Activated T-cell treated with anti-CD3 and anti-CD28 coated beads for 48 hours (primary cell): ENCODE measurements at regions not wholly inside any gene's neighbourhood (a gene's known extent, or its start where the extent isn't known, plus 50 kb on each side); places are given as distances from the start of the nearest gene placed in this dataset.

ENCODE experiments used
- DNase-seq: peaks from one replicate; pipeline ENCODE4 v3.0.0-alpha.2; 2020; ENCODE audit warnings: low read depth

- no peak for DNase-seq
Observed at GRCh38 chrX:124836786-124837185, 482.9 kb upstream of the TEX13C start.

- DNase-seq: no peak
Observed at GRCh38 chrX:124842205-124842604, 477.5 kb upstream of the TEX13C start.

- no peak for DNase-seq
Observed at GRCh38 chrX:124860736-124861135, 458.9 kb upstream of the TEX13C start.

GRCh38 chrX:124862301-124862700, 457.4 kb upstream of the TEX13C start:
- no peak for DNase-seq

GRCh38 chrX:124863303-124863702, 456.4 kb upstream of the TEX13C start:
- no peak for DNase-seq

GRCh38 chrX:124887572-124887971, 432.1 kb upstream of the TEX13C start:
- DNase-seq: no peak

- DNase-seq: no peak
Observed at GRCh38 chrX:124895947-124896346, 423.7 kb upstream of the TEX13C start.

- DNase-seq: no peak
Observed at GRCh38 chrX:124902953-124903352, 416.7 kb upstream of the TEX13C start.

- DNase-seq: no peak
Observed at GRCh38 chrX:124910611-124911010, 409.1 kb upstream of the TEX13C start.

- DNase-seq: no peak
Observed at GRCh38 chrX:124917011-124917410, 402.7 kb upstream of the TEX13C start.

GRCh38 chrX:124925681-124926080, 394.0 kb upstream of the TEX13C start:
- DNase-seq: no peak

- no peak for DNase-seq
Observed at GRCh38 chrX:124931241-124931640, 388.4 kb upstream of the TEX13C start.

GRCh38 chrX:124931958-124932357, 387.7 kb upstream of the TEX13C start:
- no peak for DNase-seq

- DNase-seq: no peak
Observed at GRCh38 chrX:124938715-124939114, 381.0 kb upstream of the TEX13C start.

- no peak for DNase-seq
Observed at GRCh38 chrX:124940531-124940930, 379.1 kb upstream of the TEX13C start.

GRCh38 chrX:124954402-124954801, 365.3 kb upstream of the TEX13C start:
- no peak for DNase-seq

GRCh38 chrX:124960454-124960853, 359.2 kb upstream of the TEX13C start:
- DNase-seq: no peak

- no peak for DNase-seq
Observed at GRCh38 chrX:124963717-124964116, 356.0 kb upstream of the TEX13C start, which contains the start of gene TENM1. TENM1 (minus strand) TSS chrX:124963817.

- no peak for DNase-seq
Observed at GRCh38 chrX:124975456-124975855, 344.2 kb upstream of the TEX13C start.

GRCh38 chrX:124981420-124981819, 338.3 kb upstream of the TEX13C start:
- DNase-seq: no peak

GRCh38 chrX:124984140-124984813, 335.4 kb upstream of the TEX13C start:
- no peak for DNase-seq

GRCh38 chrX:124986284-124986683, 333.4 kb upstream of the TEX13C start:
- no peak for DNase-seq

GRCh38 chrX:124993735-124994134, 325.9 kb upstream of the TEX13C start:
- DNase-seq: no peak

GRCh38 chrX:124994404-124994803, 325.3 kb upstream of the TEX13C start:
- DNase-seq: no peak
